Stimulated activated effector memory CD8-positive, alpha-beta T cell treated with anti-CD3 and anti-CD28 coated beads, Interleukin-12 subunit alpha, Interleukin-12 subunit beta, amount 100 ng/mL, for 72 hours (primary cell): ENCODE measurements at regions not wholly inside any gene's neighbourhood (a gene's known extent, or its start where the extent isn't known, plus 50 kb on each side); places are given as distances from the start of the nearest gene placed in this dataset.

Source experiments
- ATAC-seq: fragments of 150-1000 bp; cut with Tn5 transposase; 2 replicates; pipeline ENCODE4 v1.10.0; 2021
- DNase-seq, 2 donors: peaks; one replicate each; pipeline ENCODE4 v3.0.0; 2021 to 2022; ENCODE audit warnings: low spot score in 2 of 2
- H3K27ac Mint-ChIP-seq: one replicate; pipeline ENCODE4 v1.8.0; 2022; ENCODE audit warnings: mild to moderate bottlenecking, mixed read lengths
- H3K36me3 Mint-ChIP-seq: one replicate; pipeline ENCODE4 v1.8.0; 2022; ENCODE audit warnings: mild to moderate bottlenecking, mixed read lengths
- H3K4me1 Mint-ChIP-seq: one replicate; pipeline ENCODE4 v1.8.0; 2022; ENCODE audit warnings: mixed read lengths
- H3K4me3 Mint-ChIP-seq: one replicate; pipeline ENCODE4 v1.8.0; 2022; ENCODE audit warnings: mild to moderate bottlenecking, mixed read lengths
- H3K9me3 Mint-ChIP-seq: one replicate; pipeline ENCODE4 v1.8.0; 2022; ENCODE audit warnings: mixed read lengths

GRCh38 chr16:63742150-63742549 lies 1379.7 kb downstream of the CDH11 start:
- Mint-ChIP-seq H3K4me1 (no peaks in the 10 kb centered on the region), H3K4me3 (no peak overlapping the region), H3K27ac (no peak overlapping the region), H3K9me3 (peaks cover 34% of the 10 kb centered on the region), H3K36me3 (no peaks in the 10 kb centered on the region)
- DNase-seq (no peak), ATAC-seq (no peak)

DNA sequence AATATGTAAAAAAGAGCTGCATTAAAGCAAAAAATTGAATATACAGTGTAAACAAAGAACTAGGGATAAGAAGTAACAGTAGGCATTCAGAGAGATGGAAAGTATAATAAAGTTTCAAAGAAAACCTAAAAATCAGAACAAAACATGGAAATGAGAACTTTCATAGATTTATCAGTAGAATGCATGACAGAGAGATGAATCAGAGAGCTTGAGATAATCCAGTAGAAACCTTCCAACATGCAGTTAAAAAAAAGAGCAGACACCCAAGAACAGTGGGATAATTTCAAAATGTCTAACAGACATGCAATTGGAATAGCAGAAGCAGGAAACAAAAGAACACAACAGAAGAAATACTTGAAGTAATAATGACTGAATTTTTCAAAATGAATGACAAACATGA lies 1384.2 kb downstream of the CDH11 start:
- H3K36me3 Mint-ChIP-seq: no peaks in the 10 kb centered on the region
- H3K4me3 Mint-ChIP-seq: no peak overlapping the region
- no peak overlapping the region for H3K27ac Mint-ChIP-seq
- DNase-seq (no peak), ATAC-seq (no peak)
- no peaks in the 10 kb centered on the region for H3K4me1 Mint-ChIP-seq
- H3K9me3 Mint-ChIP-seq: peaks cover 19% of the 10 kb centered on the region

DNA sequence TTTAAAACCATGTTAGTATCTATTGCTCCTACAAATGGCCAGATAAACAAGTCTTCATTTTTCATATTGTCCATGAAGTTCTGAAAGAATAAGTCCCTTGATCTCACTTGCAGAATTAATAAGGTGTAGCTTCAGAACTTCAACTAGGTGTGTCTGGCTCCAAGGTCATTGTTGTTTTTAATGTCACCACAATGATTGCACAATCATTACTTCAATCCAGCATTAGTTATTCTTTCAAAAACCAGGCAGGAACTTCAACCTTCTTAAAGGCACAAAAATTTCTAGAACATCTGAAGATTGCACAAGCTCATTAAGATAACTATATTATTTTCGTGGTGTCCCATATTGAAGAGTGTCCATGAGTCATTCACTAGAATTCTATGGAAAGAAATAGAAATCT lies 1386.4 kb downstream of the CDH11 start:
- Mint-ChIP-seq H3K4me1 (no peaks in the 10 kb centered on the region), H3K9me3 (peaks cover 16% of the 10 kb centered on the region), H3K36me3 (no peaks in the 10 kb centered on the region), H3K4me3 (no peak overlapping the region), H3K27ac (no peak overlapping the region)
- DNase-seq: no peak
- ATAC-seq: no peak

DNA sequence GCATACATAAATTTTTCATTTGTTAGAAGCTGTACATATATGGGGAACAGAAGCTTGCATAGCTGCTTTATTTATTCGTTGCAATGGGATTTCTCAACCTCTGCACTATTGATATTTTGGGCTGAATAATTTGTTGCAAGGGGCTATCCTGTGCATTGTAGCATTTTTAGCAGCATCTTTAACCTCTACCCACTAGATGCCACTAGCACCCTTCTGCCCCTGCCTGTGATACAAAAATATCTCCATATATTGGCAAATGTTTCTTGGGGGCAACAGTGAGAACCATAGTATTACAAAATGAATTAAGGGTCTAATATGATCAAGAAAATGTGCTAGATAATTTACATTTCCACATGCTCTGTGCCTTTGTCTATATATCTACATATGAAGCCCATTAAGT lies 1401.0 kb downstream of the CDH11 start:
- no peak overlapping the region for H3K27ac Mint-ChIP-seq
- DNase-seq (no peak), ATAC-seq (no peak)
- H3K36me3 Mint-ChIP-seq: no peaks in the 10 kb centered on the region
- no peak overlapping the region for H3K4me3 Mint-ChIP-seq
- H3K9me3 Mint-ChIP-seq: peaks cover 12% of the 10 kb centered on the region
- no peaks in the 10 kb centered on the region for H3K4me1 Mint-ChIP-seq

GRCh38 chr16:63719926-63720325 lies 1401.9 kb downstream of the CDH11 start:
- Mint-ChIP-seq H3K4me3 (no peak overlapping the region), H3K36me3 (no peaks in the 10 kb centered on the region), H3K27ac (no peak overlapping the region), H3K9me3 (peaks cover 14% of the 10 kb centered on the region), H3K4me1 (no peaks in the 10 kb centered on the region)
- DNase-seq (no peak), ATAC-seq (no peak)

DNA sequence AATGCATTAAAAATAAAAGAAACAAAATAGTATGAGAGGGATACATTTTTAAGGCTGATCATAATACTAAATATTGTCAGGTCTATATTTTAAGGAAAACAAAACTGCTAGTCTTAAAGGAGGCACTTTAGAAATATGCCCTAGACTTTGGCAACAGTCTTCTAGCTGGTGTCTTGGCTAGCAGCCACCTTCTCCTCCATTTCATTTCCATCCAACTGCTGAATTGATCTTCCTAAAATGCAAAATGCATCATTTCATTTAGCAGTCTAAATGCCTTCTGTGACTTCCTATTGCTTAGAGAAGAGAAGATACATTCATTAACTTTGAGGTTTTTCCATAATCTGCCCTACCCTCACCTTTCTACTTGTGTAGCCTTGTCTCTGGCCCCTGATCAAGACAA lies 1404.1 kb downstream of the CDH11 start:
- Mint-ChIP-seq H3K4me1 (no peaks in the 10 kb centered on the region), H3K9me3 (peaks cover 17% of the 10 kb centered on the region), H3K4me3 (no peak overlapping the region), H3K27ac (no peak overlapping the region), H3K36me3 (no peaks in the 10 kb centered on the region)
- DNase-seq (no peak), ATAC-seq (no peak)

- DNase-seq (no peak), ATAC-seq (no peak)
- no peak overlapping the region for H3K27ac Mint-ChIP-seq
- H3K4me3 Mint-ChIP-seq: no peak overlapping the region
- H3K36me3 Mint-ChIP-seq: no peaks in the 10 kb centered on the region
- no peaks in the 10 kb centered on the region for H3K4me1 Mint-ChIP-seq
- peaks cover 15% of the 10 kb centered on the region for H3K9me3 Mint-ChIP-seq
Measured at GRCh38 chr16:63714876-63715275, 1407.0 kb downstream of the CDH11 start.

DNA sequence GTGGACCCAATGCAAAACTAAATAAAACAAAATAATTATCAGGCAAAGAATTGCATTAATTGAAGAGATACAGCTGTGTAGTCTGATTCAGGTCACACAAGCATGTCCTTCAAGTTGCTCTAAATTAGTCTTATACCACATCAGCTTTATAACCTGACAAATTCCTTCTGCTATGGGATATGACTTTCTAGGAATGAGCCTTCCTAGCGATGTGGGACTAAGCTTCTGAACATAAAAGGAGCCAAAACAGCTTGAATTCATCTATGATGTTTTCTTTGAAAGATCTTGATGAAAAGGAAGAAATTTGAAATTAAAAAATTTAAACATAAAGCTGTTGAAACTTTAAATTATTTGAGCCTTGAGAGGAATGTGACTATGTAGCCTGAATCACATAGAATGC lies 1409.1 kb downstream of the CDH11 start:
- no peaks in the 10 kb centered on the region for H3K36me3 Mint-ChIP-seq
- H3K4me1 Mint-ChIP-seq: no peaks in the 10 kb centered on the region
- peaks cover 15% of the 10 kb centered on the region for H3K9me3 Mint-ChIP-seq
- H3K27ac Mint-ChIP-seq: no peak overlapping the region
- no peak overlapping the region for H3K4me3 Mint-ChIP-seq
- ATAC-seq (no peak), DNase-seq (no peak)

GRCh38 chr16:63703612-63704011 lies 1418.3 kb downstream of the CDH11 start:
- DNase-seq (no peak), ATAC-seq (no peak)
- Mint-ChIP-seq H3K36me3 (no peaks in the 10 kb centered on the region), H3K27ac (no peak overlapping the region), H3K4me3 (no peak overlapping the region), H3K9me3 (peaks cover 10% of the 10 kb centered on the region), H3K4me1 (no peaks in the 10 kb centered on the region)

GRCh38 chr16:63702981-63703590 lies 1418.8 kb downstream of the CDH11 start:
- Mint-ChIP-seq H3K9me3 (peaks cover 10% of the 10 kb centered on the region), H3K36me3 (no peaks in the 10 kb centered on the region), H3K4me3 (no peak overlapping the region), H3K27ac (no peak overlapping the region), H3K4me1 (no peaks in the 10 kb centered on the region)
- ATAC-seq (no peak), DNase-seq (no peak)

DNA sequence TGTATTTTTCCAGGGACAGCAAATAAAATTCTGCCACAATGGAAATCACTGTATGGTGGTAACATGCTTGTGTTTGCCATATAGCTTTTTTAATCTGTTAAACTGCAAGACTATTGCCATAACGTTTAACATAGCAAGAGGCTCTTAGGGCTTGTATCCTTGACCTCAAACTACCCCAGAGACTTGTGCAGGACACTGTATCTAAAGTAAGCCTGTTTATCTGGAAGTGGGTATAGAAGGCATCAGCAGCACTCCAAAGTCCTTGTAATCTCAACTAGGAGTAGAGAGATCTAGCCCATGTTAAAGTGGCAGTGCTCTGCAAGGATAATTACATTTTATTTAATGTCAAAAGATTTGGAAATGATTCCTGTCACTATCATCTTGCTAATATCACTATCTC lies 1424.1 kb downstream of the CDH11 start:
- ATAC-seq (no peak), DNase-seq (no peak)
- no peaks in the 10 kb centered on the region for H3K4me1 Mint-ChIP-seq
- H3K9me3 Mint-ChIP-seq: peaks cover 11% of the 10 kb centered on the region
- H3K36me3 Mint-ChIP-seq: no peaks in the 10 kb centered on the region
- H3K4me3 Mint-ChIP-seq: no peak overlapping the region
- H3K27ac Mint-ChIP-seq: no peak overlapping the region

DNA sequence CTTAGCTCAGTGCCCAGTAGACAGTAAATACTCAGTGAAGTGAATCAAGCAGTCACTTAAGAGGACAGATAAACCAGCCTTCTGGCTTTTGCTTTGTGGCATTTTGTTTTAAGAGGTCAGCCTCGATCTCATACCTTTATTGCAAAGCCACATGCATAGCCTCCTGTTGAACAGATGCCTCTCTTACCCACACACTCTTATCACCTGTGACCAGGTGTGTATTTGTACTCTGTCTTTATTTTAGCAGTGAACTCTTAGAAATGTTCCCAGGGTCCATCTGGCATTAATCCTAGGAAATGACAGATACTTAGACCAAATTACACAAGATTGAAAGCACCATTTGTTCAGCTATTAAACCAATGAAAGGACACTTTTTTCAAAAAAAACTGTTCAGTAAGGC lies 1426.5 kb downstream of the CDH11 start:
- H3K36me3 Mint-ChIP-seq: no peaks in the 10 kb centered on the region
- ATAC-seq (no peak), DNase-seq (no peak)
- H3K9me3 Mint-ChIP-seq: peaks cover 9% of the 10 kb centered on the region
- H3K27ac Mint-ChIP-seq: no peak overlapping the region
- no peak overlapping the region for H3K4me3 Mint-ChIP-seq
- H3K4me1 Mint-ChIP-seq: no peaks in the 10 kb centered on the region

DNA sequence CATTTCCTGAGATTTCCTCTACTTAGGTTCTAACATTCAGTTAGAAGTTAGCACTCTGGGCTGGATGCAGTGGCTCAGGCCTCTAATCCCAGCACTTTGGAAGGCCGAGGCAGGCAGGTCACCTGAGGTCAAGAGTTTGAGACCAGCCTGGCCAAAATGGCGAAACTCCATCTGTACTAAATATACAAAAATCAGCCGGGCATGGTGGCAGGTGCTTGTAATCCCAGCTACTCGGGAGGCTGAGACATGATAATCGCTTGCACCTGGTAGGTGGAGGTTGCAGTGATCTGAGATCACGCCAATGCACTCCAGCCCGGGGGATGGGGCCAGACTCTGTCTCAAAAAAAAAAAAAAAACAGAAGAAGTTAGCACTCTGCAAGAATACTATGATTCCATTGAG lies 1430.9 kb downstream of the CDH11 start:
- H3K27ac Mint-ChIP-seq: no peak overlapping the region
- H3K4me1 Mint-ChIP-seq: no peaks in the 10 kb centered on the region
- no peaks in the 10 kb centered on the region for H3K36me3 Mint-ChIP-seq
- H3K4me3 Mint-ChIP-seq: no peak overlapping the region
- no peak for ATAC-seq
- H3K9me3 Mint-ChIP-seq: peaks cover 15% of the 10 kb centered on the region
- DNase-seq: no peak

GRCh38 chr16:63690267-63690666 lies 1431.6 kb downstream of the CDH11 start:
- ATAC-seq (no peak), DNase-seq (no peak)
- Mint-ChIP-seq H3K27ac (no peak overlapping the region), H3K9me3 (peaks cover 15% of the 10 kb centered on the region), H3K4me3 (no peak overlapping the region), H3K36me3 (no peaks in the 10 kb centered on the region), H3K4me1 (no peaks in the 10 kb centered on the region)

DNA sequence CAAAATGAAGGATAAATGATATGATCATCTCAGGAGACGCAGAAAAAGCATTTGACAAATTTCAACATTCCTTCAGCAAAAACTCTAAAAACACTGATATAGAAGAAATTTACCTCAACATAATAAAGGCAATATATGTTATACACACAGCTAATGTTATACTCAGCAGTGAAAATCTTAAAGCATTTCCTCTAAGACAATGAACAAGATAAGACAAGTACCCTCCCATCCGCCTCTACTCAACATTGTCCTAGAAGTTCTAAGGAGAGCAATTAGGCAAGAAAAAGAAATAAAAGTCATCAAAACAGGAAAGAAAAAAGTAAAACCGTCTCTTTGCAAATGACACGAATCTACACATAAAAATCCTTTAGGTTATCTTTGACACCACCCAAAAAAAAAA lies 1432.8 kb downstream of the CDH11 start:
- no peaks in the 10 kb centered on the region for H3K4me1 Mint-ChIP-seq
- H3K36me3 Mint-ChIP-seq: no peaks in the 10 kb centered on the region
- H3K27ac Mint-ChIP-seq: no peak overlapping the region
- no peak overlapping the region for H3K4me3 Mint-ChIP-seq
- peaks cover 14% of the 10 kb centered on the region for H3K9me3 Mint-ChIP-seq
- ATAC-seq (no peak), DNase-seq (no peak)

DNA sequence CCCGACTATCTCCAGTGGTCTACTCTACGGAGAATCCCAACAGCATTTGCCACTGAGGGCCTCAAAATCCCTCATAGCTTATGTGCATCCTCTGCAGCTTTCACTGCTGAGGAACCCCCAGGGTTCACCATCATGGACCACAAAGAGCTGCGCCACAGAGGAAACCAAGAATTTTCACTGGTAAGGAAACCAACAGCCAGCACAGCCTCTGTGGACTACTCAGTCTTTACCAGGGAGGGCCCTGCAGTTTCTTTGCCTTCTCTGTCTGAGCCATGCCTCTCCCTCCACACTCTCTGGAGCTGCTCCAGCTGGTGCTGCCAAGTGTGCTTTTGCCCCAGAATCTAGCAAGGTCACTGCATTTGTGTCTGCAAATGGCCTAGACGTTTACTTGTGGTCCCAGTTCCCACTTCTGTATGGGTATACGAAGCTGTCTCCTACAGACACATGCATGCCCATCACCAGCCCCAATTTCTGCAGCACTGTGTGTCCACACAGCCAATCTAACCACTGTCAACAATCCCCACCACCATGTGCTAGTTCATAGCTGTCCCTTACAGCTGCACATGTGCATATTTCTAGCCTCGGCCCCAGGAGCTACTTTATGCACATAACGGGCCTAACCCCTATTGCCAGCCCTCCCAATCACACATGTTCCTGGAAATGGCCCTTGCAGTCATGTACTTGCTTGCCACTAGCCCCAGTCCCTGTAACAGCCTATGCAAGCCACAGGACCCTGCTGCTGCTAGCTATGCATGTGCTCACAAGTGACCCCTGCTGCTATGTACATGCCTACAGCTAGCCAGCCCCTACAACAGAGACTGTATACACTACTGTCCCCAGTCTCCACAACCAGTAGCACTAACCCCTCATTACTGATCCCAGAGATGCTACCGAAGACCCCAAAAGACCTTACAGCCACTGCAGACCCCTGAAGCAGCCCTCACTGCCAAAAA lies 1437.4 kb downstream of the CDH11 start:
- no peaks in the 10 kb centered on the region for H3K4me1 Mint-ChIP-seq
- ATAC-seq (no peak), DNase-seq (no peak)
- H3K36me3 Mint-ChIP-seq: no peaks in the 10 kb centered on the region
- H3K4me3 Mint-ChIP-seq: no peak overlapping the region
- peaks cover 19% of the 10 kb centered on the region for H3K9me3 Mint-ChIP-seq
- H3K27ac Mint-ChIP-seq: no peak overlapping the region
